Astrocyte (in vitro differentiated cells and primary cell): ENCODE measurements at regions not wholly inside any gene's neighbourhood (a gene's known extent, or its start where the extent isn't known, plus 50 kb on each side); places are given as distances from the start of the nearest gene placed in this dataset.
A peak's percentile ranks its signal among the peaks of the same experiment; 100 is the strongest.

Experiments
- DNase-seq: peaks from one replicate; pipeline ENCODE4 v3.0.0-alpha.2; 2010; ENCODE audit warnings: low read depth
- FAIRE-seq: peaks from 2 replicates; lab custom pipeline; 2011; peaks lifted over from hg19 to GRCh38; lab: Jason Lieb, UNC
- H2AFZ ChIP-seq: 2 replicates; pipeline ENCODE4 v1.6.0; 2012; ENCODE audit warnings: low read depth, low read length, inconsistent platforms
- H3K27ac ChIP-seq: 2 replicates; pipeline ENCODE4 v1.5.1; 2011; ENCODE audit warnings: low read depth, low read length, inconsistent platforms
- H3K27me3 ChIP-seq: 2 replicates; pipeline ENCODE4 v1.6.0; 2011; ENCODE audit warnings: low read length, inconsistent platforms; ENCODE audit not compliant: insufficient read depth
- H3K36me3 ChIP-seq: 2 replicates; pipeline ENCODE4 v1.5.1; 2011; ENCODE audit warnings: low read length, inconsistent platforms; ENCODE audit not compliant: insufficient read depth
- H3K4me1 ChIP-seq: 2 replicates; pipeline ENCODE4 v1.5.1; 2011; ENCODE audit warnings: low read length, inconsistent platforms; ENCODE audit not compliant: insufficient read depth
- H3K4me2 ChIP-seq: 2 replicates; pipeline ENCODE4 v1.6.0; 2012; ENCODE audit warnings: low read length, inconsistent platforms
- H3K4me3 ChIP-seq: 2 replicates; pipeline ENCODE4 v1.5.1; 2011; ENCODE audit warnings: low read depth, mild to moderate bottlenecking, low read length, inconsistent platforms; ENCODE audit not compliant: insufficient read depth
- H3K79me2 ChIP-seq: 2 replicates; pipeline ENCODE4 v1.6.0; 2012; ENCODE audit warnings: mild to moderate bottlenecking, low read length, inconsistent platforms; ENCODE audit not compliant: insufficient read depth
- H3K9ac ChIP-seq: 2 replicates; pipeline ENCODE4 v1.6.0; 2012; ENCODE audit warnings: mild to moderate bottlenecking, low read length, inconsistent platforms
- H3K9me3 ChIP-seq: 2 replicates; pipeline ENCODE4 v1.5.1; 2012; ENCODE audit warnings: low read depth, mild to moderate bottlenecking, low read length, inconsistent platforms; ENCODE audit not compliant: insufficient read depth
- H4K20me1 ChIP-seq: 2 replicates; pipeline ENCODE4 v1.6.0; 2012; ENCODE audit warnings: low read length, inconsistent platforms; ENCODE audit not compliant: insufficient read depth
- H3K27ac Mint-ChIP-seq: one replicate; pipeline ENCODE4 v1.8.0; 2021; ENCODE audit warnings: mild to moderate bottlenecking, mixed read lengths; ENCODE audit not compliant: unreplicated experiment
- H3K27me3 Mint-ChIP-seq: one replicate; pipeline ENCODE4 v1.8.0; 2021; ENCODE audit warnings: low read depth, mixed read lengths; ENCODE audit not compliant: unreplicated experiment
- H3K36me3 Mint-ChIP-seq: one replicate; pipeline ENCODE4 v1.8.0; 2021; ENCODE audit warnings: low read depth, mixed read lengths; ENCODE audit not compliant: unreplicated experiment
- H3K4me1 Mint-ChIP-seq: one replicate; pipeline ENCODE4 v1.8.0; 2021; ENCODE audit warnings: low read depth, mixed read lengths; ENCODE audit not compliant: unreplicated experiment
- H3K4me3 Mint-ChIP-seq: one replicate; pipeline ENCODE4 v1.8.0; 2021; ENCODE audit warnings: mild to moderate bottlenecking, moderate library complexity, mixed read lengths; ENCODE audit not compliant: unreplicated experiment
- H3K9me3 Mint-ChIP-seq: one replicate; pipeline ENCODE4 v1.8.0; 2021; ENCODE audit warnings: mild to moderate bottlenecking, mixed read lengths; ENCODE audit not compliant: unreplicated experiment
- EZH2 ChIP-seq: IDR thresholded peaks from 2 replicates; pipeline ENCODE4 v1.6.1; 2012; ENCODE audit warnings: mild to moderate bottlenecking, low read length, inconsistent platforms; ENCODE audit not compliant: insufficient read depth
- TF ChIP-seq, protein P1 (sequence below): IDR thresholded peaks from 2 replicates; pipeline ENCODE4 v1.5.1; 2011; ENCODE audit warnings: low read depth, mild to moderate bottlenecking, inconsistent platforms, low read length, moderate library complexity; ENCODE audit not compliant: insufficient read depth

DNA sequence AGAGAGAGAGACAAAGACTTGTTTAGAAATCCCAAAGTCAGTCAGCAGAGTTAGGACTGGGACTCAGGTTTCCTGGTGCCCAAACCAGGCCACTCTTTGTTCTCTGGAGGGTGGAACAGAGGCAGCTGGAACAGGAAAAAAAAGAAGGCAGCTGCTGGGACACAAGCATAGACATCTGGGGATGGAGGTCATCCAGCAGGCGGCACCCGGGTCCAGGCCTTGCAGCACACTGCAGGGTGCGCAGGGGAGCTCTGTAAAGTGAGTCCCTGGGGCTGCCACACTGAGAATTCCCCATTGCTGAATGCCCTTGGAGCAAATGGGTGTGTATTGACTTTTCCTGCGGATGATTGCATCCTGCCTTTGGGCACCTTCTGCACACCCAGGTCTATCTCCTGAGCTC is 222.9 kb upstream of the CSF3R start:
- no peak for DNase-seq
- H3K4me3 Mint-ChIP-seq, result no peak overlapping the region
- peaks cover 73% of the 10 kb centered on the region for H3K27me3 Mint-ChIP-seq

DNA sequence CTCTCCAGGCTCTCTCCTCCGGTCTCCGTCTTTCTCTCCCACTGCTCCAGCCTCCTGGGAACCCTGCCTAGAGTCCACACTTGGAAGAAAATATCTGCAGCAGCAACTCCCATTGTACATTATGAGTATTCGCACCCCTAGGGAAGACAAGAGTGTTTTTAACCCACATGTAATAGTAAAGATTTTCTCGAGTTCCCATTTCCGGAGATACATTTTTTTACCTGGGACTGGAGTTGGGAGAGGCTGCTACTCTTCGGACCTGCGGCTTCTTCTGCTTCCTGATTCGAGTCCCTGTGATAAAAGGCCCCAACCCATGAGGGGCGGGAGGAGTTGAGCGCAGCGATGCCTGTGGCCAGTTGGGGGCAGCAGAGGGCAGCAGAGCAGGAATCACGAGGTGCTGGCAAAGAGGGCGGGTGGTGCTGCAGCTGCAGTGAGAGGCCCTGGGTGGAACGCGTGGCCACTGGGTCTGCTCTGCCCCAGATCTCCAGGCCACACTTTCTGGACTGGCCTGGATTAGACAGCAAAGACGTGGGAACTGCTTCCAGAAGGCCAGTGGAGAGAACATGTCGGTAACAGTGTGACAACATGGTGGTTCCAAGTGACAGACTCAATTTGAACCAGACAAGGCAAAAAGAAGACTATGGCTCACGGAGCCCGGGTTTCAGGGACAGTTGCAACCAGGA is 221.0 kb upstream of the CSF3R start:
- Histone ChIP-seq H3K9ac (no peak overlapping the region), H3K27ac (no peak overlapping the region), H3K4me3 (no peak overlapping the region), H3K4me1 (no peaks in the 10 kb centered on the region), H3K27me3 (no peaks in the 10 kb centered on the region), H3K4me2 (no peak overlapping the region), H2AFZ (no peak overlapping the region), H3K9me3 (no peaks in the 10 kb centered on the region), H3K36me3 (no peaks in the 10 kb centered on the region), H4K20me1 (no peaks in the 10 kb centered on the region), H3K79me2 (no peaks in the 10 kb centered on the region)
- Mint-ChIP-seq H3K27me3 (peaks cover 73% of the 10 kb centered on the region), H3K4me3 (no peak overlapping the region), H3K4me1 (no peaks in the 10 kb centered on the region), H3K9me3 (no peaks in the 10 kb centered on the region), H3K36me3 (no peaks in the 10 kb centered on the region), H3K27ac (no peak overlapping the region)
- peak; percentile 4 for DNase-seq
- FAIRE-seq, result no peak
- TF ChIP-seq, protein P1, sequence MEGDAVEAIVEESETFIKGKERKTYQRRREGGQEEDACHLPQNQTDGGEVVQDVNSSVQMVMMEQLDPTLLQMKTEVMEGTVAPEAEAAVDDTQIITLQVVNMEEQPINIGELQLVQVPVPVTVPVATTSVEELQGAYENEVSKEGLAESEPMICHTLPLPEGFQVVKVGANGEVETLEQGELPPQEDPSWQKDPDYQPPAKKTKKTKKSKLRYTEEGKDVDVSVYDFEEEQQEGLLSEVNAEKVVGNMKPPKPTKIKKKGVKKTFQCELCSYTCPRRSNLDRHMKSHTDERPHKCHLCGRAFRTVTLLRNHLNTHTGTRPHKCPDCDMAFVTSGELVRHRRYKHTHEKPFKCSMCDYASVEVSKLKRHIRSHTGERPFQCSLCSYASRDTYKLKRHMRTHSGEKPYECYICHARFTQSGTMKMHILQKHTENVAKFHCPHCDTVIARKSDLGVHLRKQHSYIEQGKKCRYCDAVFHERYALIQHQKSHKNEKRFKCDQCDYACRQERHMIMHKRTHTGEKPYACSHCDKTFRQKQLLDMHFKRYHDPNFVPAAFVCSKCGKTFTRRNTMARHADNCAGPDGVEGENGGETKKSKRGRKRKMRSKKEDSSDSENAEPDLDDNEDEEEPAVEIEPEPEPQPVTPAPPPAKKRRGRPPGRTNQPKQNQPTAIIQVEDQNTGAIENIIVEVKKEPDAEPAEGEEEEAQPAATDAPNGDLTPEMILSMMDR, result peak; percentile 53
- no peak for TF ChIP-seq EZH2

More for the DNA sequence above, 222.9 kb upstream of the CSF3R start:
- H3K36me3 ChIP-seq, result no peaks in the 10 kb centered on the region
- TF ChIP-seq EZH2, result no peak
- TF ChIP-seq, protein P1, result no peak
- no peak overlapping the region for H2AFZ ChIP-seq
- Mint-ChIP-seq H3K27ac (no peak overlapping the region), H3K4me1 (no peaks in the 10 kb centered on the region), H3K36me3 (no peaks in the 10 kb centered on the region), H3K9me3 (no peaks in the 10 kb centered on the region)
- no peaks in the 10 kb centered on the region for H3K27me3 ChIP-seq
- no peaks in the 10 kb centered on the region for H3K9me3 ChIP-seq
- H3K9ac ChIP-seq, result no peak overlapping the region
- H4K20me1 ChIP-seq, result no peaks in the 10 kb centered on the region
- no peak overlapping the region for H3K4me3 ChIP-seq
- H3K4me2 ChIP-seq, result no peak overlapping the region
- H3K27ac ChIP-seq, result no peak overlapping the region
- no peaks in the 10 kb centered on the region for H3K79me2 ChIP-seq
- no peak for FAIRE-seq
- H3K4me1 ChIP-seq, result no peaks in the 10 kb centered on the region

DNA sequence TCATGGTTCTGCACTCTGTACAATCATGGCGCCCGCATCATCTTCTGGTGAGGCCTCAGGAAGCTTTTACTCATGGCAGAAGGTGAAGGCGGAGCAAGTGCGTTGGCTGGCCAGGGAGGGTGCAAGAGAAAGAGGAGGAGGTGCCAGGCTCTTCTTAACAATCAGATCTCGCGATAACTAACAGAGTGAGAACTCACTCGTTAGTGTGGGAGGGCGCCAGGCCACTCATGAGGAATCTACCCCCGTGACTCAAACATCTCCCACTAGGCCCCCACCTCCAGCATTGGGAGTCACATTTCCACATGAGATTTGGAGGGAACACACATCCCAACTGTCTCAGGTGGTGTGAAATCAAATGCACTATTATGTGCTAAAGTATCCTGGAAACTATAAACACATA is 220.2 kb upstream of the CSF3R start:
- Mint-ChIP-seq H3K27ac (no peak overlapping the region), H3K4me1 (no peaks in the 10 kb centered on the region), H3K36me3 (no peaks in the 10 kb centered on the region), H3K4me3 (no peak overlapping the region), H3K27me3 (peaks cover 80% of the 10 kb centered on the region), H3K9me3 (no peaks in the 10 kb centered on the region)
- no peak for DNase-seq
- H3K79me2 ChIP-seq, result no peaks in the 10 kb centered on the region
- no peaks in the 10 kb centered on the region for H3K4me1 ChIP-seq
- H3K27ac ChIP-seq, result no peak overlapping the region
- H3K36me3 ChIP-seq, result no peaks in the 10 kb centered on the region
- H3K4me3 ChIP-seq, result no peak overlapping the region
- FAIRE-seq, result no peak
- H4K20me1 ChIP-seq, result no peaks in the 10 kb centered on the region
- no peaks in the 10 kb centered on the region for H3K27me3 ChIP-seq
- H3K9me3 ChIP-seq, result no peaks in the 10 kb centered on the region
- no peak overlapping the region for H3K9ac ChIP-seq
- TF ChIP-seq, protein P1, result no peak
- no peak for TF ChIP-seq EZH2
- H3K4me2 ChIP-seq, result no peak overlapping the region
- H2AFZ ChIP-seq, result no peak overlapping the region
